ENCODE measurements at regions not wholly inside any gene's neighbourhood (a gene's known extent, or its start where the extent isn't known, plus 50 kb on each side); places are given as distances from the start of the nearest gene placed in this dataset.
A peak's percentile ranks its signal among the peaks of the same experiment; 100 is the strongest.

DNA sequence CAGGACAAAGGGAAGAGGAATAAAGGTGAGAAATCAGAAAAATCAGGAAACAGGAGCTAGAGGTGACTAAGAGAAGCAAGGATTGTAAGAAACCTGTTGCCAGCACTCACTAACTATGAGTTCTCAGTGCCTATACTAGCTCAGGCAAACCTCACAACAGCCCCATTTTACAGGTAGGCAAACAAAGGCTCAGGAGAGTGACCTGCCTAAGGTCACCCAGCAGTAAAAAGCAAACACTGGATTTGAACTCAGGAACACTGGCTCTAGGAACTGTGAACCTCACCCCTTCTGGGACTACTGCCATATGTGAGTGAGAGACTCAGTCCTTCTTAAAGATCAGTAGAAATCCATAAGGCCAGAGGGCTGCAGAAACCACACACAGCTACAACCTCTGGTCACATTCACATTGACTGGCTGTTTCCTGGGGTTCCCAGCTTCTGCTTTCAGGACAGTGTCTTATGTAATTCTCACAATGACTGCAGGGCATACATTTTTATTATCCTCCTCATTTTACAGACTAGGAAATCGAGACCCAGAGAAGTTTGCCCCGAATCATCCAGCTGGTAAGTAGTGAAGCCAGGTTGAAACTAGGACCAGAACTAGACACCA lies 80.7 kb upstream of the MAFB start:
- ATAC-seq: no peak
- TF ChIP-seq ZNF629 (CRISPR knock-in tag; conservative IDR thresholded peaks at IDR 0.05) (peak; percentile 83), RAD21 (CRISPR knock-in tag; IDR thresholded peaks at IDR 0.05) (no peak)
- H3K79me2 ChIP-seq (ENCODE audit: insufficient read depth, low read length): no peaks in the 10 kb centered on the region
- H3K9me3 ChIP-seq (ENCODE audit: low read length): no peaks in the 10 kb centered on the region
- H3K36me3 ChIP-seq (replicated peaks in 1 of 2; ENCODE audit: control insufficient read depth in 1 of 2, insufficient read depth in 2 of 2, low read length in 2 of 2): no peaks in the 10 kb centered on the region
- H3K27me3 ChIP-seq (ENCODE audit: control insufficient read depth in 1 of 2, insufficient read depth in 2 of 2, low read length in 2 of 2): peaks cover 3 to 18% of the 10 kb centered on the region in 2 experiments; a peak in 1 of 5 replicates
- no peak overlapping the region for H3K4me3 ChIP-seq (replicated peaks in 1 of 3; ENCODE audit: insufficient read depth in 1 of 3, low read depth in 2 of 3, low read length in 3 of 3)
- no peak for FAIRE-seq
- H4K20me1 ChIP-seq (ENCODE audit: insufficient read depth, low read length): no peaks in the 10 kb centered on the region
- no peak for DNase-seq (ENCODE audit: low spot score)
- H3K4me1 ChIP-seq (ENCODE audit: insufficient read depth, low read length): no peaks in the 10 kb centered on the region
- ChIA-PET POLR2A (no interaction called here), CTCF (ENCODE audit: low intra/inter-chr PET ratio, low total read pairs) (no interaction called here)
- intact Hi-C loops (cut with micrococcal nuclease; ENCODE audit: unreplicated experiment): no loop called here
- WGBS (ENCODE audit: low lambda C conversion rate): 24% methylated on average over 2 of the region's 2 CpGs
- no peak overlapping the region for H3K27ac ChIP-seq (ENCODE audit: extremely low read length, insufficient read depth, low read length)
- H2AFZ ChIP-seq (ENCODE audit: low read length): no peak overlapping the region
- no TSS peak for BruUV-seq (replicated peaks)
- in situ Hi-C loops (cut with HindIII; ENCODE audit: extremely low pct_ligation_motif_present, low pct_unique_long_range_greater_than_20kb): no loop called here
- H3K9ac ChIP-seq (ENCODE audit: insufficient read depth, low read depth, low read length): no peak overlapping the region
- H3K4me2 ChIP-seq (ENCODE audit: low read depth, low read length): no peak overlapping the region

DNA sequence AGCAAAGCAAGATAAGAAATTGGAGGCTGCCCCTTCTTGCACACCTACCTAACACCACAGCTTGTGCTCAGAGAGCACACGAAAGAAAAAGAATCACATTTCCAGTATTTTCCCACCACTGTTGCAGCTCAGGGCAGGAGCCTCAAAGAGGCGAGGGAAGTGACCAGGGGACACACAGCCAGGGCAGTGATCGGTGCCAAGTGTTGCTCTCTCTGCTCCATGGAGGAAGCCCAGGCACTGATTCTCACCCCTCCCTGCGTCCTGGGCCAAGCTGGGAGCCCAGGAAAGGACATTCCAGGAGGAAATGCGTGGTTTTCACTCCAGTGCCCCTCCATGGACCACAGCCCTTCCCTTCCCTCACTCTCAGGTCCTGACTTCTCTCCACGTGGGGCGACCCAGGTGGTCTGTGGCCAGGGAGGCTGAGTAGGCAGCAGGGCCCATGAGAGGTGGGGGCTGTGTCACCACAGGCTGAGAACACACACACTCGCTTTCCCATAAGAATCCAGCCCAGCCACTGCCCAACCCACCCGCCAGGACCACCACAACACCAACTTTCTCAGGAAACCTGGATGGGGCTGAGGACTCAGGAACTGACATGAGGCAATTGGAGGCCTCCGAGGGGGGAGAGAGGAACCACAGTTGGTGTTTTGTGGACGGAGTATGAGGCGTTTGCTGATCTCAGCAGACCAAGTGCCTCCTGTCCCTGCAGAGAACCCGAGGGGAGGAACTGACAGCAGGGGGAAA lies 81.7 kb upstream of the MAFB start:
- CTCF ChIA-PET (ENCODE audit: low intra/inter-chr PET ratio, low total read pairs): no interaction called here
- no TSS peak for BruUV-seq (replicated peaks)
- DNase-seq (ENCODE audit: low spot score): no peak
- intact Hi-C loops (cut with micrococcal nuclease; ENCODE audit: unreplicated experiment) (no loop called here), in situ Hi-C loops (cut with HindIII; ENCODE audit: extremely low pct_ligation_motif_present, low pct_unique_long_range_greater_than_20kb) (no loop called here)
- 0 out of 3 replicates have a peak, but pooled peaks have one; percentile 17 for ATAC-seq
- WGBS (ENCODE audit: low lambda C conversion rate): 9% methylated on average over 13 of the region's 13 CpGs
- Histone ChIP-seq H3K4me3 (replicated peaks in 1 of 3; ENCODE audit: insufficient read depth in 1 of 3, low read depth in 2 of 3, low read length in 3 of 3) (no peak overlapping the region), H3K9ac (ENCODE audit: insufficient read depth, low read depth, low read length) (no peak overlapping the region), H3K27ac (ENCODE audit: extremely low read length, insufficient read depth, low read length) (no peak overlapping the region), H3K4me2 (ENCODE audit: low read depth, low read length) (no peak overlapping the region), H3K36me3 (replicated peaks in 1 of 2; ENCODE audit: control insufficient read depth in 1 of 2, insufficient read depth in 2 of 2, low read length in 2 of 2) (no peaks in the 10 kb centered on the region), H3K9me3 (ENCODE audit: low read length) (no peaks in the 10 kb centered on the region), H3K4me1 (ENCODE audit: insufficient read depth, low read length) (no peaks in the 10 kb centered on the region), H3K27me3 (ENCODE audit: control insufficient read depth in 1 of 2, insufficient read depth in 2 of 2, low read length in 2 of 2) (0 out of 5 replicates have a peak, but pooled peaks cover 3 to 16% of the 10 kb centered on the region in 2 experiments), H2AFZ (ENCODE audit: low read length) (no peak overlapping the region), H4K20me1 (ENCODE audit: insufficient read depth, low read length) (no peaks in the 10 kb centered on the region), H3K79me2 (ENCODE audit: insufficient read depth, low read length) (no peaks in the 10 kb centered on the region)
- POLR2A ChIA-PET: no interaction called here
- no peak for FAIRE-seq
- TF ChIP-seq ZNF256 (CRISPR knock-in tag; conservative IDR thresholded peaks at IDR 0.05): no peak
- TF ChIP-seq TAF15 (IDR thresholded peaks at IDR 0.05; ENCODE audit: low read depth, low read length, poor library complexity, severe bottlenecking): no peak
- TF ChIP-seq PHB2 (IDR thresholded peaks at IDR 0.05; ENCODE audit: partially characterized antibody): no peak
- no peak for TF ChIP-seq ZNF792 (CRISPR knock-in tag; IDR thresholded peaks at IDR 0.05)
- TF ChIP-seq CBX5 (CRISPR knock-in tag; IDR thresholded peaks at IDR 0.05; ENCODE audit: borderline replicate concordance): no peak
- TF ChIP-seq, protein P1, sequence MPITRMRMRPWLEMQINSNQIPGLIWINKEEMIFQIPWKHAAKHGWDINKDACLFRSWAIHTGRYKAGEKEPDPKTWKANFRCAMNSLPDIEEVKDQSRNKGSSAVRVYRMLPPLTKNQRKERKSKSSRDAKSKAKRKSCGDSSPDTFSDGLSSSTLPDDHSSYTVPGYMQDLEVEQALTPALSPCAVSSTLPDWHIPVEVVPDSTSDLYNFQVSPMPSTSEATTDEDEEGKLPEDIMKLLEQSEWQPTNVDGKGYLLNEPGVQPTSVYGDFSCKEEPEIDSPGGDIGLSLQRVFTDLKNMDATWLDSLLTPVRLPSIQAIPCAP (CRISPR knock-in tag; IDR thresholded peaks at IDR 0.05; ENCODE audit: low read depth): no peak
- no peak for TF ChIP-seq TEAD3 (CRISPR knock-in tag; optimal IDR thresholded peaks at IDR 0.05; ENCODE audit: borderline replicate concordance)
- TF ChIP-seq, protein P2, sequence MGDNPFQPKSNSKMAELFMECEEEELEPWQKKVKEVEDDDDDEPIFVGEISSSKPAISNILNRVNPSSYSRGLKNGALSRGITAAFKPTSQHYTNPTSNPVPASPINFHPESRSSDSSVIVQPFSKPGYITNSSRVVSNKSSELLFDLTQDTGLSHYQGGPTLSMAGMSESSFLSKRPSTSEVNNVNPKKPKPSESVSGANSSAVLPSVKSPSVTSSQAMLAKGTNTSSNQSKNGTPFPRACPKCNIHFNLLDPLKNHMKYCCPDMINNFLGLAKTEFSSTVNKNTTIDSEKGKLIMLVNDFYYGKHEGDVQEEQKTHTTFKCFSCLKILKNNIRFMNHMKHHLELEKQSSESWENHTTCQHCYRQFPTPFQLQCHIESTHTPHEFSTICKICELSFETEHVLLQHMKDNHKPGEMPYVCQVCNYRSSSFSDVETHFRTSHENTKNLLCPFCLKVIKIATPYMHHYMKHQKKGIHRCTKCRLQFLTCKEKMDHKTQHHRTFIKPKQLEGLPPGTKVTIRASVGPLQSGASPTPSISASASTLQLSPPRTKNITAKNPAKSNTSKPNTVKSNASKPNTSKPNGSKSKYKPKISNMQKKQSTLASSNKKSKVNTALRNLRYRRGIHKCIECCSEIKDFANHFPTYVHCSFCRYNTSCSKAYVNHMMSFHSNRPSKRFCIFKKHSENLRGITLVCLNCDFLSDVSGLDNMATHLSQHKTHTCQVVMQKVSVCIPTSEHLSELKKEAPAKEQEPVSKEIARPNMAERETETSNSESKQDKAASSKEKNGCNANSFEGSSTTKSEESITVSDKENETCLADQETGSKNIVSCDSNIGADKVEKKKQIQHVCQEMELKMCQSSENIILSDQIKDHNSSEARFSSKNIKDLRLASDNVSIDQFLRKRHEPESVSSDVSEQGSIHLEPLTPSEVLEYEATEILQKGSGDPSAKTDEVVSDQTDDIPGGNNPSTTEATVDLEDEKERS (CRISPR knock-in tag; IDR thresholded peaks at IDR 0.05): no peak
- TF ChIP-seq, protein P3, sequence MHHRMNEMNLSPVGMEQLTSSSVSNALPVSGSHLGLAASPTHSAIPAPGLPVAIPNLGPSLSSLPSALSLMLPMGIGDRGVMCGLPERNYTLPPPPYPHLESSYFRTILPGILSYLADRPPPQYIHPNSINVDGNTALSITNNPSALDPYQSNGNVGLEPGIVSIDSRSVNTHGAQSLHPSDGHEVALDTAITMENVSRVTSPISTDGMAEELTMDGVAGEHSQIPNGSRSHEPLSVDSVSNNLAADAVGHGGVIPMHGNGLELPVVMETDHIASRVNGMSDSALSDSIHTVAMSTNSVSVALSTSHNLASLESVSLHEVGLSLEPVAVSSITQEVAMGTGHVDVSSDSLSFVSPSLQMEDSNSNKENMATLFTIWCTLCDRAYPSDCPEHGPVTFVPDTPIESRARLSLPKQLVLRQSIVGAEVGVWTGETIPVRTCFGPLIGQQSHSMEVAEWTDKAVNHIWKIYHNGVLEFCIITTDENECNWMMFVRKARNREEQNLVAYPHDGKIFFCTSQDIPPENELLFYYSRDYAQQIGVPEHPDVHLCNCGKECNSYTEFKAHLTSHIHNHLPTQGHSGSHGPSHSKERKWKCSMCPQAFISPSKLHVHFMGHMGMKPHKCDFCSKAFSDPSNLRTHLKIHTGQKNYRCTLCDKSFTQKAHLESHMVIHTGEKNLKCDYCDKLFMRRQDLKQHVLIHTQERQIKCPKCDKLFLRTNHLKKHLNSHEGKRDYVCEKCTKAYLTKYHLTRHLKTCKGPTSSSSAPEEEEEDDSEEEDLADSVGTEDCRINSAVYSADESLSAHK (CRISPR knock-in tag; IDR thresholded peaks at IDR 0.05; ENCODE audit: borderline replicate concordance): no peak
